ENCODE measurements at regions not wholly inside any gene's neighbourhood (a gene's known extent, or its start where the extent isn't known, plus 50 kb on each side); places are given as distances from the start of the nearest gene placed in this dataset.

DNA sequence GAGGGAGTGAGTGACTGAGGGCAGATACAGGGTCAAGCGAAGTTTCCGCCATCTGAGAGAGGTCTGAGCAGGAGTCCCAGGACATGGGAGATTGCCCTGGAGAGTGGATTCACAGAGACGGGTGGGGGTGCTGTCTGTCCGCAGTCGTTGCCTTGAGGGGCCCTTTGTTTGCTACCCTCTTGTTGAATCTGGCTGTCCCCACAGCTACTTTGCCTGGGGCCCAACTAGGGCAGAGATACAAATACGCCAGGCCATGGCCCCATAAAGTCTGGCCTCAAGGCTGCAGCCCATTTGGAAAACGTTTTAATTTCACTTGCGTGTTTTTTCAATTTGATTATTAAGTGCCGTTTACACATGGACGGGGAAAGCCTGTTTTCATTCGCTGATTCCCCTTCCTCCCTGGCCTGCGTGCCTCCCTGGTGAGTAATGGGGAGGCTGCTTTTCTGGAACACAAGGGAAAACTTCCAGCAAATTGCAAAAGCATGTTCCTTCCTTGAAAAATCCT is 134.4 kb downstream of the SMIM20 start:
- no peak overlapping the region for H3K27ac ChIP-seq (ENCODE audit: control insufficient read depth, insufficient read depth)
- no peaks in the 10 kb centered on the region; the same call in 2 of the 3 replicates for H3K9me3 ChIP-seq (replicated peaks; ENCODE audit: control insufficient read depth, insufficient read depth, low read length)
- no peak for TF ChIP-seq ASH2L (IDR thresholded peaks at IDR 0.05; ENCODE audit: borderline replicate concordance, low read depth)
- TF ChIP-seq FOXM1 (IDR thresholded peaks at IDR 0.05; ENCODE audit: low read depth, low read length): no peak
- TF ChIP-seq E2F8 (IDR thresholded peaks at IDR 0.05; ENCODE audit: low read depth, partially characterized antibody): no peak
- TF ChIP-seq, protein P1, sequence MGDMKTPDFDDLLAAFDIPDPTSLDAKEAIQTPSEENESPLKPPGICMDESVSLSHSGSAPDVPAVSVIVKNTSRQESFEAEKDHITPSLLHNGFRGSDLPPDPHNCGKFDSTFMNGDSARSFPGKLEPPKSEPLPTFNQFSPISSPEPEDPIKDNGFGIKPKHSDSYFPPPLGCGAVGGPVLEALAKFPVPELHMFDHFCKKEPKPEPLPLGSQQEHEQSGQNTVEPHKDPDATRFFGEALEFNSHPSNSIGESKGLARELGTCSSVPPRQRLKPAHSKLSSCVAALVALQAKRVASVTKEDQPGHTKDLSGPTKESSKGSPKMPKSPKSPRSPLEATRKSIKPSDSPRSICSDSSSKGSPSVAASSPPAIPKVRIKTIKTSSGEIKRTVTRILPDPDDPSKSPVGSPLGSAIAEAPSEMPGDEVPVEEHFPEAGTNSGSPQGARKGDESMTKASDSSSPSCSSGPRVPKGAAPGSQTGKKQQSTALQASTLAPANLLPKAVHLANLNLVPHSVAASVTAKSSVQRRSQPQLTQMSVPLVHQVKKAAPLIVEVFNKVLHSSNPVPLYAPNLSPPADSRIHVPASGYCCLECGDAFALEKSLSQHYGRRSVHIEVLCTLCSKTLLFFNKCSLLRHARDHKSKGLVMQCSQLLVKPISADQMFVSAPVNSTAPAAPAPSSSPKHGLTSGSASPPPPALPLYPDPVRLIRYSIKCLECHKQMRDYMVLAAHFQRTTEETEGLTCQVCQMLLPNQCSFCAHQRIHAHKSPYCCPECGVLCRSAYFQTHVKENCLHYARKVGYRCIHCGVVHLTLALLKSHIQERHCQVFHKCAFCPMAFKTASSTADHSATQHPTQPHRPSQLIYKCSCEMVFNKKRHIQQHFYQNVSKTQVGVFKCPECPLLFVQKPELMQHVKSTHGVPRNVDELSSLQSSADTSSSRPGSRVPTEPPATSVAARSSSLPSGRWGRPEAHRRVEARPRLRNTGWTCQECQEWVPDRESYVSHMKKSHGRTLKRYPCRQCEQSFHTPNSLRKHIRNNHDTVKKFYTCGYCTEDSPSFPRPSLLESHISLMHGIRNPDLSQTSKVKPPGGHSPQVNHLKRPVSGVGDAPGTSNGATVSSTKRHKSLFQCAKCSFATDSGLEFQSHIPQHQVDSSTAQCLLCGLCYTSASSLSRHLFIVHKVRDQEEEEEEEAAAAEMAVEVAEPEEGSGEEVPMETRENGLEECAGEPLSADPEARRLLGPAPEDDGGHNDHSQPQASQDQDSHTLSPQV (IDR thresholded peaks at IDR 0.05): no peak
- TF ChIP-seq ZNF274 (IDR thresholded peaks at IDR 0.05; ENCODE audit: insufficient read depth, insufficient read length): no peak
- no peak for TF ChIP-seq SMAD5 (IDR thresholded peaks at IDR 0.05; ENCODE audit: low read depth)
- TF ChIP-seq, protein P2, sequence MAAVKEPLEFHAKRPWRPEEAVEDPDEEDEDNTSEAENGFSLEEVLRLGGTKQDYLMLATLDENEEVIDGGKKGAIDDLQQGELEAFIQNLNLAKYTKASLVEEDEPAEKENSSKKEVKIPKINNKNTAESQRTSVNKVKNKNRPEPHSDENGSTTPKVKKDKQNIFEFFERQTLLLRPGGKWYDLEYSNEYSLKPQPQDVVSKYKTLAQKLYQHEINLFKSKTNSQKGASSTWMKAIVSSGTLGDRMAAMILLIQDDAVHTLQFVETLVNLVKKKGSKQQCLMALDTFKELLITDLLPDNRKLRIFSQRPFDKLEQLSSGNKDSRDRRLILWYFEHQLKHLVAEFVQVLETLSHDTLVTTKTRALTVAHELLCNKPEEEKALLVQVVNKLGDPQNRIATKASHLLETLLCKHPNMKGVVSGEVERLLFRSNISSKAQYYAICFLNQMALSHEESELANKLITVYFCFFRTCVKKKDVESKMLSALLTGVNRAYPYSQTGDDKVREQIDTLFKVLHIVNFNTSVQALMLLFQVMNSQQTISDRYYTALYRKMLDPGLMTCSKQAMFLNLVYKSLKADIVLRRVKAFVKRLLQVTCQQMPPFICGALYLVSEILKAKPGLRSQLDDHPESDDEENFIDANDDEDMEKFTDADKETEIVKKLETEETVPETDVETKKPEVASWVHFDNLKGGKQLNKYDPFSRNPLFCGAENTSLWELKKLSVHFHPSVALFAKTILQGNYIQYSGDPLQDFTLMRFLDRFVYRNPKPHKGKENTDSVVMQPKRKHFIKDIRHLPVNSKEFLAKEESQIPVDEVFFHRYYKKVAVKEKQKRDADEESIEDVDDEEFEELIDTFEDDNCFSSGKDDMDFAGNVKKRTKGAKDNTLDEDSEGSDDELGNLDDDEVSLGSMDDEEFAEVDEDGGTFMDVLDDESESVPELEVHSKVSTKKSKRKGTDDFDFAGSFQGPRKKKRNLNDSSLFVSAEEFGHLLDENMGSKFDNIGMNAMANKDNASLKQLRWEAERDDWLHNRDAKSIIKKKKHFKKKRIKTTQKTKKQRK (IDR thresholded peaks at IDR 0.05; ENCODE audit: low read depth, low read length): no peak
- no peak for TF ChIP-seq MTA3 (IDR thresholded peaks at IDR 0.05; ENCODE audit: borderline replicate concordance, low read length)
- TF ChIP-seq IRF4 (IDR thresholded peaks at IDR 0.05; ENCODE audit: low read depth, low read length): no peak
- no peak for TF ChIP-seq ZNF384 (IDR thresholded peaks at IDR 0.05; ENCODE audit: borderline replicate concordance, low read depth, low read length)
- no peak for TF ChIP-seq POLR2AphosphoS5 (IDR thresholded peaks at IDR 0.05; ENCODE audit: low read length)
- no peak overlapping the region for H3K9ac ChIP-seq (ENCODE audit: control insufficient read depth, insufficient read depth, low read length)
- intact Hi-C loops (cut with micrococcal nuclease; ENCODE audit: unreplicated experiment) (no loop called here), in situ Hi-C loops (cut with MboI) (no loop called here)
- H3K36me3 ChIP-seq (ENCODE audit: control insufficient read depth in 2 of 2, insufficient read depth in 2 of 2, low read length in 1 of 2): no peaks in the 10 kb centered on the region
- H3K4me3 ChIP-seq: no peak overlapping the region
- no peak overlapping the region for H3K4me2 ChIP-seq (ENCODE audit: control insufficient read depth, insufficient read depth)
- H2AFZ ChIP-seq (ENCODE audit: control insufficient read depth, low read depth, low read length): no peak overlapping the region
- ATAC-seq (no peak), DNase-seq (ENCODE audit: low read depth, low spot score) (no peak), FAIRE-seq (no peak)
- CTCF ChIA-PET: no interaction called here
- H4K20me1 ChIP-seq (ENCODE audit: control insufficient read depth, insufficient read depth): no peaks in the 10 kb centered on the region
- H3K4me1 ChIP-seq (ENCODE audit: control insufficient read depth, insufficient read depth, low read length): peaks cover 13% of the 10 kb centered on the region; the same call in 1 of the 2 replicates
- WGBS (ENCODE audit: insufficient coverage, insufficient replicate concordance, low lambda C conversion rate, missing lambda C conversion rate): 77% methylated on average over 12 of the region's 12 CpGs
- BruUV-seq (replicated peaks): no TSS peak
- RAD21 ChIA-PET (ENCODE audit: unreplicated experiment): no interaction called here
- POLR2A ChIA-PET: no interaction called here
- SMC1A ChIA-PET (ENCODE audit: uncharacterized antibody, unreplicated experiment): no interaction called here
- peaks cover 0 to 2% of the 10 kb centered on the region in 2 experiments; a peak in 2 of 4 replicates for H3K27me3 ChIP-seq (replicated peaks in 1 of 2; ENCODE audit: control insufficient read depth in 2 of 2, insufficient read depth in 2 of 2, low read length in 1 of 2)
- H3K79me2 ChIP-seq (ENCODE audit: control insufficient read depth, insufficient read depth, low read length): no peaks in the 10 kb centered on the region
